MM.1S (cell line): ENCODE measurements at regions not wholly inside any gene's neighbourhood (a gene's known extent, or its start where the extent isn't known, plus 50 kb on each side); places are given as distances from the start of the nearest gene placed in this dataset.

Experiments
- DNase-seq: peaks from one replicate; pipeline ENCODE4 v3.0.0-alpha.2; 2015
- H2AFZ ChIP-seq: fragments of 300-600 bp; sonication (generic); 2 replicates; pipeline ENCODE4 v1.6.0; 2016; ENCODE audit warnings: antibody characterized with exemption, low read length
- H3F3A ChIP-seq: fragments of 300-600 bp; sonication (generic); 2 replicates; pipeline ENCODE4 v1.6.1; 2016; ENCODE audit warnings: mild to moderate bottlenecking, antibody characterized with exemption, low read length, moderate library complexity, mixed read lengths; ENCODE audit not compliant: insufficient read depth
- H3K27ac ChIP-seq: fragments of 300-600 bp; sonication (generic); 2 replicates; pipeline ENCODE4 v1.5.1; 2016; ENCODE audit warnings: mild to moderate bottlenecking, low read length
- H3K27me3 ChIP-seq: fragments of 300-600 bp; sonication (generic); replicated peaks from 2 replicates; pipeline ENCODE4 v1.6.0; 2016; ENCODE audit warnings: low read length; ENCODE audit not compliant: insufficient read depth
- H3K36me3 ChIP-seq: fragments of 300-600 bp; sonication (generic); replicated peaks from 2 replicates; pipeline ENCODE4 v1.6.1; 2016; ENCODE audit warnings: mild to moderate bottlenecking, low read length, mixed read lengths; ENCODE audit not compliant: insufficient read depth
- H3K4me1 ChIP-seq: fragments of 300-600 bp; sonication (generic); 2 replicates; pipeline ENCODE4 v1.6.1; 2016; ENCODE audit warnings: low read length, mixed read lengths
- H3K4me2 ChIP-seq: fragments of 300-600 bp; sonication (generic); 2 replicates; pipeline ENCODE4 v1.6.0; 2016; ENCODE audit warnings: low read depth, low read length
- H3K4me3 ChIP-seq: fragments of 300-600 bp; sonication (generic); 2 replicates; pipeline ENCODE4 v1.5.1; 2016; ENCODE audit warnings: low read length, mixed read lengths
- H3K79me2 ChIP-seq: fragments of 300-600 bp; sonication (generic); 2 replicates; pipeline ENCODE4 v1.6.1; 2016; ENCODE audit warnings: mixed run types, low read length, mixed read lengths
- H3K9ac ChIP-seq: fragments of 300-600 bp; sonication (generic); 2 replicates; pipeline ENCODE4 v1.6.1; 2016; ENCODE audit warnings: low read length, mixed read lengths
- H3K9me2 ChIP-seq: fragments of 300-600 bp; sonication (generic); replicated peaks from 2 replicates; pipeline ENCODE4 v1.6.1; 2016; ENCODE audit warnings: mild to moderate bottlenecking, low read length, mixed read lengths; ENCODE audit not compliant: insufficient read depth
- H3K9me3 ChIP-seq: fragments of 300-600 bp; sonication (generic); replicated peaks from 2 replicates; pipeline ENCODE4 v1.6.1; 2016; ENCODE audit warnings: mild to moderate bottlenecking, low read length, mixed read lengths; ENCODE audit not compliant: insufficient read depth
- H4K20me1 ChIP-seq: fragments of 300-600 bp; sonication (generic); 2 replicates; pipeline ENCODE4 v1.6.1; 2016; ENCODE audit warnings: mild to moderate bottlenecking, low read length, moderate library complexity, mixed read lengths; ENCODE audit not compliant: insufficient read depth
- EZH2 ChIP-seq: fragments of 300-600 bp; sonication (generic); optimal IDR thresholded peaks from 2 replicates; pipeline ENCODE3; 2017; ENCODE audit warnings: low read depth, mild to moderate bottlenecking, antibody characterized with exemption, low read length, mixed read lengths
- EZH2phosphoT487 ChIP-seq: fragments of 300-600 bp; sonication (generic); IDR thresholded peaks from 2 replicates; pipeline ENCODE4 v1.6.1; 2018; ENCODE audit warnings: antibody characterized with exemption, low read length
- TF ChIP-seq, protein P1 (sequence below): fragments of 300-600 bp; sonication (generic); IDR thresholded peaks from 2 replicates; pipeline ENCODE4 v1.5.1; 2016; ENCODE audit warnings: antibody characterized with exemption, low read length, mixed read lengths

DNA sequence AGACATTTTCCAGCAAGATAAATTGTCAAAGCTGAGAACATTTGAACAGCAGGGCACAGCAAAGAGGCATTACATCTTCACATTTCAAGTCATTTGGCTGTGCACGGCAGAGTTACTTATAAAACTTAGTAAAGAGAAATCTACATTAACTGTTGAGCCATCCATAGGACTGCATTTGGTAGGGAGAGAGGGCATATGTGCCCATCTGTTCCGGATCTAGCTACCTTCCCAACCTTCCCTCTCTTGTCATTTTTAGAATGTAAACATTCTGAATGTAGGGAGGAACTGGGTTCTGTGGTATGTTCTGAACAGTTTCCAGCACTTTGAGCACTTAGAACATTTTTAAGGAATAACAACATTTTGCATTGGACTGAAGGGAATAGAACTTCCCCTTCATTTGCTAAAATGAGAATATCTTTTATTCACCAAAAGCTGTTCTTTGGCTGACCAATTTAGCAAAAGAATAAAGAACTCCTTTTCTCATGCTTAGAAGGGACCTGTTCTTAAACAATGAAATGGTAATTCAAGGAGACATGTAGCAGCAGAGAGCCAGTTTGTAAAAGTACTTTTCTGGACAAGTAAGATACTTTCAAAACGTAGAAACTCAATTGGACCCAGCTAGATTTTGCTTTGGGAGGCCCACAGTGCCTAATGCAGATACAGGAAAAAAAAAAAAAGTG, 104.4 kb downstream of the CETN3 start:
- peak; percentile 41 for DNase-seq
- TF ChIP-seq EZH2phosphoT487 = no peak
- no peak for TF ChIP-seq EZH2
- TF ChIP-seq, protein P1, sequence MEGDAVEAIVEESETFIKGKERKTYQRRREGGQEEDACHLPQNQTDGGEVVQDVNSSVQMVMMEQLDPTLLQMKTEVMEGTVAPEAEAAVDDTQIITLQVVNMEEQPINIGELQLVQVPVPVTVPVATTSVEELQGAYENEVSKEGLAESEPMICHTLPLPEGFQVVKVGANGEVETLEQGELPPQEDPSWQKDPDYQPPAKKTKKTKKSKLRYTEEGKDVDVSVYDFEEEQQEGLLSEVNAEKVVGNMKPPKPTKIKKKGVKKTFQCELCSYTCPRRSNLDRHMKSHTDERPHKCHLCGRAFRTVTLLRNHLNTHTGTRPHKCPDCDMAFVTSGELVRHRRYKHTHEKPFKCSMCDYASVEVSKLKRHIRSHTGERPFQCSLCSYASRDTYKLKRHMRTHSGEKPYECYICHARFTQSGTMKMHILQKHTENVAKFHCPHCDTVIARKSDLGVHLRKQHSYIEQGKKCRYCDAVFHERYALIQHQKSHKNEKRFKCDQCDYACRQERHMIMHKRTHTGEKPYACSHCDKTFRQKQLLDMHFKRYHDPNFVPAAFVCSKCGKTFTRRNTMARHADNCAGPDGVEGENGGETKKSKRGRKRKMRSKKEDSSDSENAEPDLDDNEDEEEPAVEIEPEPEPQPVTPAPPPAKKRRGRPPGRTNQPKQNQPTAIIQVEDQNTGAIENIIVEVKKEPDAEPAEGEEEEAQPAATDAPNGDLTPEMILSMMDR = no peak
- Histone ChIP-seq H3K27ac (no peak overlapping the region), H3F3A (peaks cover 18% of the 10 kb centered on the region), H3K79me2 (no peaks in the 10 kb centered on the region), H3K27me3 (no peaks in the 10 kb centered on the region), H3K4me3 (no peak overlapping the region), H3K36me3 (no peaks in the 10 kb centered on the region), H3K4me2 (peak overlapping the region; percentile 15), H3K9ac (no peak overlapping the region), H3K9me3 (no peaks in the 10 kb centered on the region), H2AFZ (peak overlapping the region; percentile 32; the same call in 1 of the 2 replicates), H4K20me1 (no peaks in the 10 kb centered on the region), H3K9me2 (no peaks in the 10 kb centered on the region), H3K4me1 (peaks cover 27% of the 10 kb centered on the region)

DNA sequence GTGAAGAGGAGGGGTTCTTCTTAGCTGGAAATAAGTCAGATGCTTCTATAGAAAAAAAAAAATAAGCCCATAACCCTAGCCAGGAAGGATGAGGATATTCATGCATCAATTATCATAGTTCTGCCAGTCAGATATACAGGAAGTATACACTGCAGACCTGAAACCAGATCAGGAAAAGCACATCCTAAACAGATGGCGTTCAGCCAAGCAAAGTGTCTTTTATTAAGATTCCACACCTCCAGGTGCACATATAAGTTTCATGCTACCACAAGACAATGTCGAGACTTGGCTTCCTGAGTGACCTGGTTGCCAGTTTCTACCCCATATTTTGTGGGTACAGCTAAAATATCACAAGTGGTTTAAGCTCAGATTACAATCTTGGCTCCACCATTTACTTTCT, 108.3 kb downstream of the CETN3 start:
- Histone ChIP-seq H3K4me1 (peaks cover 27% of the 10 kb centered on the region), H3K36me3 (no peaks in the 10 kb centered on the region), H3F3A (peaks cover 18% of the 10 kb centered on the region), H2AFZ (no peak overlapping the region), H3K27ac (peak overlapping the region; percentile 36; the same call in 1 of the 2 replicates), H3K79me2 (no peaks in the 10 kb centered on the region), H3K9me2 (no peaks in the 10 kb centered on the region), H3K4me2 (peak overlapping the region; percentile 38), H3K9me3 (no peaks in the 10 kb centered on the region), H3K4me3 (no peak overlapping the region), H3K27me3 (no peaks in the 10 kb centered on the region), H3K9ac (no peak overlapping the region), H4K20me1 (no peaks in the 10 kb centered on the region)
- no peak for TF ChIP-seq EZH2
- peak; percentile 90 for DNase-seq

DNA sequence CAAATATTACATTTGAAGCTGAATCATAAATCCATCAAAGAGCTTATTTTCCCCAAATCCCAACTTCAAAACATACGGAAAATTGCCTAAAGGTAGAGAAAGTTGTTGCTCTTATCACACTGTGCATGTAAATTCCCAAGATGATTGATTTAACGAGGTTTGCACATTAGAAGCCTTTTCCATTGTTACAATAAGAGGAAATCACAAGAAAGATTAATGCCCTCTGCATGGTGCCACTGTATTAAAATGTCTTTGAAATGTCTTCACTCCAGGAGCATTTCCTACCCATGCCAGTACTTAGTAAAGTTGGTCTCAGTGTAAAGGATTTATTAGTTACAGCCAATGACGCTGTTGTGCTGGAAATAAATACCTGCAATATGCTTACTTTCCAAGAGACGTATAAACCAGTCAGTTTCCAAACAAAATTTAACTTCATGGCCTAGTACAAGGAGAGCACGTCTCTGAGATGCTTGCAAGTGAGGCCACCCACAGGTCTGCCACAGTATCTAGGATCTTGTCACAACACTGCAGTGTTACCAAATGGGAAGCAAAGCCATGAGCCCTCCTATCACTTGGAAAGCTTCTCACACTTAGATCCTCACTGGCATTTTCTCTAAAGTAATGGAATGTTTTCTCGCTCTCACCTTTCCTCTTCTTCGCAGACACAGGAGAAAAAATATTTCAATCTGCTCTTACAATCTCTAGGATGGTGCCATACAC, 112.4 kb downstream of the CETN3 start:
- no peaks in the 10 kb centered on the region for H3K27me3 ChIP-seq
- no peaks in the 10 kb centered on the region for H3K79me2 ChIP-seq
- no peak overlapping the region for H3K4me3 ChIP-seq
- H2AFZ ChIP-seq = no peak overlapping the region
- TF ChIP-seq EZH2phosphoT487 (no peak), EZH2 (no peak)
- TF ChIP-seq, protein P1 = no peak
- H3K9ac ChIP-seq = no peak overlapping the region
- H4K20me1 ChIP-seq = no peaks in the 10 kb centered on the region
- H3F3A ChIP-seq = peaks cover 17% of the 10 kb centered on the region
- no peaks in the 10 kb centered on the region for H3K9me3 ChIP-seq
- H3K4me2 ChIP-seq = no peak overlapping the region
- H3K9me2 ChIP-seq = no peaks in the 10 kb centered on the region
- H3K4me1 ChIP-seq = peaks cover 17% of the 10 kb centered on the region
- H3K36me3 ChIP-seq = no peaks in the 10 kb centered on the region
- no peak overlapping the region for H3K27ac ChIP-seq
- DNase-seq = no peak

DNA sequence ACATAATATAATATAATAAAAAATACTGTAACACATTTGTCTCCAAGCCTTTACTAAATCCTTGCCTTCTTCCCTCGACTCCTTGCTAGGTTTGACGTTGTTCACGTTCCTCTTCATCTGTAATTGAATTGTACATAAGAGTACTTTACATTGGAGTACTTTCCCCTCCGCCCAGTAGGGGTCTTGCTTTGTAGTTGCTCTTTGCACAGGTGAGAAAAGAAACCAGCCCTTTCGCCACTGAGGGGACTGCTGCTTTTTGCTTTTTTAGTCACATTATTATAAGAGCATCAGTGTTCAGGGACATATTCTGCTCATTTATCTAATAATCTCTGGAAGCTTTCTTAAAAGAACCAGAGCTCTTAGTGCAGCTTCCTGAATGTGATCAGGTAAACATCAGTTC, 115.0 kb downstream of the CETN3 start:
- DNase-seq = no peak
- H2AFZ ChIP-seq = no peak overlapping the region
- no peaks in the 10 kb centered on the region for H3F3A ChIP-seq
- TF ChIP-seq, protein P1 = peak; percentile 8; the same call in 1 of the 2 replicates
- no peak for TF ChIP-seq EZH2
- no peak overlapping the region for H3K4me3 ChIP-seq
- no peak overlapping the region for H3K27ac ChIP-seq
- no peaks in the 10 kb centered on the region for H3K36me3 ChIP-seq
- H3K27me3 ChIP-seq = no peaks in the 10 kb centered on the region
- H3K4me1 ChIP-seq = peaks cover 9% of the 10 kb centered on the region; the same call in 1 of the 2 replicates
- H3K9me2 ChIP-seq = no peaks in the 10 kb centered on the region
- no peaks in the 10 kb centered on the region for H4K20me1 ChIP-seq
- no peaks in the 10 kb centered on the region for H3K79me2 ChIP-seq
- H3K9ac ChIP-seq = no peak overlapping the region
- no peaks in the 10 kb centered on the region for H3K9me3 ChIP-seq
- H3K4me2 ChIP-seq = no peak overlapping the region
